ENCODE measurements at regions not wholly inside any gene's neighbourhood (a gene's known extent, or its start where the extent isn't known, plus 50 kb on each side); places are given as distances from the start of the nearest gene placed in this dataset.
A peak's percentile ranks its signal among the peaks of the same experiment; 100 is the strongest.

DNA sequence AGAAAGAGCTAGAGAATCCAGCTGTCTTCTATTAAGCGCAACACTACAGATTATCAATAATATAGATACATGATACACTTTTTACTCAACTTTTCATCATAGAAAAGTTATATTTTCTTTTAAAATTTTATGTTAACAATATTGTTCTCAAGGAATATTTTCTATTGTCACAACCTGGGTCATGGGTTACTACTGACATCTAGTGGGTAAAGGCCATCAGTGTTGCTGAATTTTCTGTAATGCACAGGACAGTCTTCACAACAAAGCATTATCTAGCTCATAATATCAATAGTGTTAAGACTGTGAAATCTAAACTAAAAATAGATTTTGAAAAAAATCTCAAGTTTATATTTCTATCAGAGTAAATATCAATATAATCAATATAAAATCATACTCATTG, 209.8 kb downstream of the ZNF33B start:
- ChIA-PET CTCF (ENCODE audit: low intra/inter-chr PET ratio) (no interaction called here), POLR2A (no interaction called here)
- H3K4me2 ChIP-seq (ENCODE audit: insufficient read depth, low read length), result no peak overlapping the region
- no peaks in the 10 kb centered on the region for H3K36me3 ChIP-seq (ENCODE audit: control insufficient read depth, insufficient read depth, low read length)
- H3K27ac ChIP-seq (ENCODE audit: extremely low read depth, low read depth, low read length), result no peak overlapping the region
- 9% methylated on average over 1 of the region's 1 CpG for WGBS (ENCODE audit: insufficient coverage, low coverage, missing lambda C conversion rate)
- no peaks in the 10 kb centered on the region for H4K20me1 ChIP-seq (replicated peaks; ENCODE audit: control insufficient read depth, insufficient read depth, low read length)
- BruUV-seq (replicated peaks), result no TSS peak
- ATAC-seq, result peak; percentile 60; the same call in 2 of the 3 replicates
- TF ChIP-seq, protein P1, sequence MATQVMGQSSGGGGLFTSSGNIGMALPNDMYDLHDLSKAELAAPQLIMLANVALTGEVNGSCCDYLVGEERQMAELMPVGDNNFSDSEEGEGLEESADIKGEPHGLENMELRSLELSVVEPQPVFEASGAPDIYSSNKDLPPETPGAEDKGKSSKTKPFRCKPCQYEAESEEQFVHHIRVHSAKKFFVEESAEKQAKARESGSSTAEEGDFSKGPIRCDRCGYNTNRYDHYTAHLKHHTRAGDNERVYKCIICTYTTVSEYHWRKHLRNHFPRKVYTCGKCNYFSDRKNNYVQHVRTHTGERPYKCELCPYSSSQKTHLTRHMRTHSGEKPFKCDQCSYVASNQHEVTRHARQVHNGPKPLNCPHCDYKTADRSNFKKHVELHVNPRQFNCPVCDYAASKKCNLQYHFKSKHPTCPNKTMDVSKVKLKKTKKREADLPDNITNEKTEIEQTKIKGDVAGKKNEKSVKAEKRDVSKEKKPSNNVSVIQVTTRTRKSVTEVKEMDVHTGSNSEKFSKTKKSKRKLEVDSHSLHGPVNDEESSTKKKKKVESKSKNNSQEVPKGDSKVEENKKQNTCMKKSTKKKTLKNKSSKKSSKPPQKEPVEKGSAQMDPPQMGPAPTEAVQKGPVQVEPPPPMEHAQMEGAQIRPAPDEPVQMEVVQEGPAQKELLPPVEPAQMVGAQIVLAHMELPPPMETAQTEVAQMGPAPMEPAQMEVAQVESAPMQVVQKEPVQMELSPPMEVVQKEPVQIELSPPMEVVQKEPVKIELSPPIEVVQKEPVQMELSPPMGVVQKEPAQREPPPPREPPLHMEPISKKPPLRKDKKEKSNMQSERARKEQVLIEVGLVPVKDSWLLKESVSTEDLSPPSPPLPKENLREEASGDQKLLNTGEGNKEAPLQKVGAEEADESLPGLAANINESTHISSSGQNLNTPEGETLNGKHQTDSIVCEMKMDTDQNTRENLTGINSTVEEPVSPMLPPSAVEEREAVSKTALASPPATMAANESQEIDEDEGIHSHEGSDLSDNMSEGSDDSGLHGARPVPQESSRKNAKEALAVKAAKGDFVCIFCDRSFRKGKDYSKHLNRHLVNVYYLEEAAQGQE (IDR thresholded peaks at IDR 0.05; ENCODE audit: borderline replicate concordance), result peak; percentile 38; the same call in 1 of the 2 replicates
- TF ChIP-seq, protein P1 (CRISPR knock-in tag; IDR thresholded peaks at IDR 0.05; ENCODE audit: low read depth), result no peak
- TF ChIP-seq SMAD4 (CRISPR knock-in tag; conservative IDR thresholded peaks at IDR 0.05), result no peak
- no peak for TF ChIP-seq ZNF79 (CRISPR knock-in tag; IDR thresholded peaks at IDR 0.05; ENCODE audit: low read depth)
- TF ChIP-seq, protein P2, sequence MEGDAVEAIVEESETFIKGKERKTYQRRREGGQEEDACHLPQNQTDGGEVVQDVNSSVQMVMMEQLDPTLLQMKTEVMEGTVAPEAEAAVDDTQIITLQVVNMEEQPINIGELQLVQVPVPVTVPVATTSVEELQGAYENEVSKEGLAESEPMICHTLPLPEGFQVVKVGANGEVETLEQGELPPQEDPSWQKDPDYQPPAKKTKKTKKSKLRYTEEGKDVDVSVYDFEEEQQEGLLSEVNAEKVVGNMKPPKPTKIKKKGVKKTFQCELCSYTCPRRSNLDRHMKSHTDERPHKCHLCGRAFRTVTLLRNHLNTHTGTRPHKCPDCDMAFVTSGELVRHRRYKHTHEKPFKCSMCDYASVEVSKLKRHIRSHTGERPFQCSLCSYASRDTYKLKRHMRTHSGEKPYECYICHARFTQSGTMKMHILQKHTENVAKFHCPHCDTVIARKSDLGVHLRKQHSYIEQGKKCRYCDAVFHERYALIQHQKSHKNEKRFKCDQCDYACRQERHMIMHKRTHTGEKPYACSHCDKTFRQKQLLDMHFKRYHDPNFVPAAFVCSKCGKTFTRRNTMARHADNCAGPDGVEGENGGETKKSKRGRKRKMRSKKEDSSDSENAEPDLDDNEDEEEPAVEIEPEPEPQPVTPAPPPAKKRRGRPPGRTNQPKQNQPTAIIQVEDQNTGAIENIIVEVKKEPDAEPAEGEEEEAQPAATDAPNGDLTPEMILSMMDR (IDR thresholded peaks at IDR 0.05 in 2 of 3, conservative IDR thresholded peaks at IDR 0.05 in 1 of 3; ENCODE audit: insufficient read depth in 2 of 3, low read depth in 1 of 3, low read length in 3 of 3), result peak; percentile 40 to 72 (median 44); a peak in 3 of 6 replicates
- TF ChIP-seq SMC3 (conservative IDR thresholded peaks at IDR 0.05; ENCODE audit: insufficient read depth, low read depth, low read length), result peak; percentile 58
- TF ChIP-seq ZBTB17 (CRISPR knock-in tag; IDR thresholded peaks at IDR 0.05), result no peak
- peak; percentile 26 to 75; a peak in 3 of 4 replicates for TF ChIP-seq RAD21 (CRISPR knock-in tag; conservative IDR thresholded peaks at IDR 0.05 in 1 of 2, IDR thresholded peaks at IDR 0.05 in 1 of 2)
- TF ChIP-seq, protein P3, sequence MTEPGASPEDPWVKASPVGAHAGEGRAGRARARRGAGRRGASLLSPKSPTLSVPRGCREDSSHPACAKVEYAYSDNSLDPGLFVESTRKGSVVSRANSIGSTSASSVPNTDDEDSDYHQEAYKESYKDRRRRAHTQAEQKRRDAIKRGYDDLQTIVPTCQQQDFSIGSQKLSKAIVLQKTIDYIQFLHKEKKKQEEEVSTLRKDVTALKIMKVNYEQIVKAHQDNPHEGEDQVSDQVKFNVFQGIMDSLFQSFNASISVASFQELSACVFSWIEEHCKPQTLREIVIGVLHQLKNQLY (CRISPR knock-in tag; conservative IDR thresholded peaks at IDR 0.05), result no peak
- TF ChIP-seq, protein P4, sequence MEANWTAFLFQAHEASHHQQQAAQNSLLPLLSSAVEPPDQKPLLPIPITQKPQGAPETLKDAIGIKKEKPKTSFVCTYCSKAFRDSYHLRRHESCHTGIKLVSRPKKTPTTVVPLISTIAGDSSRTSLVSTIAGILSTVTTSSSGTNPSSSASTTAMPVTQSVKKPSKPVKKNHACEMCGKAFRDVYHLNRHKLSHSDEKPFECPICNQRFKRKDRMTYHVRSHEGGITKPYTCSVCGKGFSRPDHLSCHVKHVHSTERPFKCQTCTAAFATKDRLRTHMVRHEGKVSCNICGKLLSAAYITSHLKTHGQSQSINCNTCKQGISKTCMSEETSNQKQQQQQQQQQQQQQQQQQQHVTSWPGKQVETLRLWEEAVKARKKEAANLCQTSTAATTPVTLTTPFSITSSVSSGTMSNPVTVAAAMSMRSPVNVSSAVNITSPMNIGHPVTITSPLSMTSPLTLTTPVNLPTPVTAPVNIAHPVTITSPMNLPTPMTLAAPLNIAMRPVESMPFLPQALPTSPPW (CRISPR knock-in tag; IDR thresholded peaks at IDR 0.05), result no peak
- H3K4me3 ChIP-seq, result no peak overlapping the region
- intact Hi-C loops (cut with micrococcal nuclease), result no loop called here
- peak; percentile 9 to 38 (median 15) for DNase-seq (ENCODE audit: extremely low read depth in 1 of 4, low spot score in 3 of 4)
- H3K9ac ChIP-seq (ENCODE audit: insufficient read depth in 1 of 2, low read depth in 2 of 2, low read length in 2 of 2), result no peak overlapping the region
- peak; percentile 72 for FAIRE-seq
- no peaks in the 10 kb centered on the region for H3K9me1 ChIP-seq (ENCODE audit: control insufficient read depth, insufficient read depth, low read length)
- no peaks in the 10 kb centered on the region; the same call in 1 of the 2 replicates for H3K9me3 ChIP-seq (replicated peaks; ENCODE audit: control insufficient read depth, insufficient read depth, low read depth, low read length)
- no peaks in the 10 kb centered on the region for H3K27me3 ChIP-seq (ENCODE audit: control insufficient read depth in 2 of 2, insufficient read depth in 2 of 2, low read length in 2 of 2)
- no peak overlapping the region for H2AFZ ChIP-seq (ENCODE audit: low read depth, low read length)
- in situ Hi-C loops (cut with MboI), result no loop called here
- no peaks in the 10 kb centered on the region for H3K4me1 ChIP-seq (replicated peaks in 1 of 2; ENCODE audit: control insufficient read depth in 2 of 2, insufficient read depth in 2 of 2, low read length in 2 of 2)
- H3K79me2 ChIP-seq (ENCODE audit: control insufficient read depth, insufficient read depth, low read length), result no peaks in the 10 kb centered on the region

Measured in K562 (cell line).